ENCODE measurements at regions not wholly inside any gene's neighbourhood (a gene's known extent, or its start where the extent isn't known, plus 50 kb on each side); places are given as distances from the start of the nearest gene placed in this dataset.

DNA sequence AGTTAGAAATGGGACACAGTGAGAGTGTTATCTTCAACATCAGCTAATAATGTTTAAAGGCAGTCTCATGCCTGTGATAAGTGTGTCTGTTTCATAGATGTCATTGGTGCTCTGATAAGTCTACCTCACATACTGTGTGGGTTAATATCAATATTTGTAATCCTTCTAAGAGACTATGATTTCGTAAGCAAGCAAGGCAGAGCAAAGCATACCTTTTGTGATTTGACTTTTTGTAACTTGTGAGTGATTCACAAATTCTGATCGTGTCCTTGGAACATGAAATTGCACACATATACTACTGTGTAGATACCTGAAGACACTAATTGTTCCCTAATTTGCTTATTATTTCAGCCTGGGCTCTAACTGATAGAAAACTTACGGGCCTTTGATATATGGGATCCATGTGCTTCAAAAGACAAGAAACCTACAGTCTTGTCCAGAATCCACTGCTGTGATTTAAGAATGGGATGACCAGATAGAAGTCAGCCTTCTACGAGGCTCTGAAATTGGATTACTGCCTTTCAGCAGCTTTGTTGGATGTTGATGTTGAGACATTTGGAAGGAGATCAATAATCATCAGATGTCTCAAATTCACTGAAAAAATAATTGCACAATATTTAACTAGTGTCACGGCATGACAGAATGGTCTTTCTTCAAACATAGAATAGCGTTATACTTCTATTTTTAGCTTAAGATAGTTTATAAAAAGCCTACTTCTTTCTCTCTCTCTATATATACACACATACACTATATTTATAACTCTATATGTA is 63.2 kb upstream of the KLF6 start:
- no peak overlapping the region for H3K27ac ChIP-seq
- CTCF ChIA-PET, result interaction anchor here (1.1 kb wide), 1 partner anchor 15 kb away, joined by 3 read pairs; no protein-coding TSS in a partner anchor
- TF ChIP-seq, protein P1, sequence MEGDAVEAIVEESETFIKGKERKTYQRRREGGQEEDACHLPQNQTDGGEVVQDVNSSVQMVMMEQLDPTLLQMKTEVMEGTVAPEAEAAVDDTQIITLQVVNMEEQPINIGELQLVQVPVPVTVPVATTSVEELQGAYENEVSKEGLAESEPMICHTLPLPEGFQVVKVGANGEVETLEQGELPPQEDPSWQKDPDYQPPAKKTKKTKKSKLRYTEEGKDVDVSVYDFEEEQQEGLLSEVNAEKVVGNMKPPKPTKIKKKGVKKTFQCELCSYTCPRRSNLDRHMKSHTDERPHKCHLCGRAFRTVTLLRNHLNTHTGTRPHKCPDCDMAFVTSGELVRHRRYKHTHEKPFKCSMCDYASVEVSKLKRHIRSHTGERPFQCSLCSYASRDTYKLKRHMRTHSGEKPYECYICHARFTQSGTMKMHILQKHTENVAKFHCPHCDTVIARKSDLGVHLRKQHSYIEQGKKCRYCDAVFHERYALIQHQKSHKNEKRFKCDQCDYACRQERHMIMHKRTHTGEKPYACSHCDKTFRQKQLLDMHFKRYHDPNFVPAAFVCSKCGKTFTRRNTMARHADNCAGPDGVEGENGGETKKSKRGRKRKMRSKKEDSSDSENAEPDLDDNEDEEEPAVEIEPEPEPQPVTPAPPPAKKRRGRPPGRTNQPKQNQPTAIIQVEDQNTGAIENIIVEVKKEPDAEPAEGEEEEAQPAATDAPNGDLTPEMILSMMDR (conservative IDR thresholded peaks at IDR 0.05; ENCODE audit: low read depth), result no peak
- POLR2A ChIA-PET (ENCODE audit: low non-redundant PET), result no interaction called here
- no peak for DNase-seq (ENCODE audit: low spot score)

DNA sequence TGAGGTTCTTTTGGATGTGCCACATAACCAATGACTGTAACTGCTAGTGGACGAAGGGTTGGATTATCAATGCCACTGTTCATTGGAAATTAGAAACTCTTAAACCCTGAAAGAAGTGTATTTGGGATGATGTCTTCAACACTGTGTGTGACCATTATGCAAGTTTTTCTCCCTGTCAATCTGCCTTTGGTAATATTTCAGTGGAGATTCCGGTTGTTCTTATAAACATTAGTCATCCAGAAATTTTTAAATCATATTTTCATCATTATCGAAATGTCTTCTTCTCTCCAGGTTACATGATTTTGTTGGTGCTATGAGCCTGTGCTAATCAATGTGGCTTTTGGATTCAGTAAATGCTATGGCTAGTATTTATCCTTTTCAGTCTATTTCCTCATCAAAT is 61.7 kb upstream of the KLF6 start:
- TF ChIP-seq, protein P1 (conservative IDR thresholded peaks at IDR 0.05; ENCODE audit: low read depth), result no peak
- no peak overlapping the region for H3K27ac ChIP-seq
- POLR2A ChIA-PET (ENCODE audit: low non-redundant PET), result no interaction called here
- DNase-seq (ENCODE audit: low spot score), result no peak
- CTCF ChIA-PET, result no interaction called here

DNA sequence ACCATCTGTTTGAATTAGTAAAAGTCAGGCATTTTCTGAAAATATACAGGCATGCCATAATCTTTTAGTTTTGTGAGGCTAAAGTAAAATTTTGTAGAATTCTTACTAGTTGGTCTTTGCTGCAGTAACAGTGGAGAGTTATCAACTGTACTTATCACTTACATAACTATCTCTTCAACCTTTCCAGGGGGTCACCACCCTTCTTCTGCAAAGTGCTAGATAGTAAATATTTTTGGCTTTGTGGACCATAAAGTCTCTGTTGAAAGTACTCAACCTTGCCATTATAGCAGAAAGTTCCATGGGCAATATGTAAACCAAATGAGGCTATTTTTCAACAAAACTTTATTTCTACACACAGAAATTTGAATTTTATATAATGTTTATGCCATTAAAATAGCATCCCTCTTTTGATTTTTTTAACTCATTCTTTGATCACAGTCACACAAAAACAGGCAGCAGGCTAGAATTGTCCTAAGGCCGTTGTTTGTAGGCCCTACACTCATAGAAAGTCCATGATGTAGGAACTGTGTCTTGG is 59.5 kb upstream of the KLF6 start:
- DNase-seq (ENCODE audit: low spot score), result no peak
- ChIA-PET CTCF (no interaction called here), POLR2A (ENCODE audit: low non-redundant PET) (no interaction called here)
- TF ChIP-seq, protein P1 (conservative IDR thresholded peaks at IDR 0.05; ENCODE audit: low read depth), result no peak
- H3K27ac ChIP-seq, result no peak overlapping the region

DNA sequence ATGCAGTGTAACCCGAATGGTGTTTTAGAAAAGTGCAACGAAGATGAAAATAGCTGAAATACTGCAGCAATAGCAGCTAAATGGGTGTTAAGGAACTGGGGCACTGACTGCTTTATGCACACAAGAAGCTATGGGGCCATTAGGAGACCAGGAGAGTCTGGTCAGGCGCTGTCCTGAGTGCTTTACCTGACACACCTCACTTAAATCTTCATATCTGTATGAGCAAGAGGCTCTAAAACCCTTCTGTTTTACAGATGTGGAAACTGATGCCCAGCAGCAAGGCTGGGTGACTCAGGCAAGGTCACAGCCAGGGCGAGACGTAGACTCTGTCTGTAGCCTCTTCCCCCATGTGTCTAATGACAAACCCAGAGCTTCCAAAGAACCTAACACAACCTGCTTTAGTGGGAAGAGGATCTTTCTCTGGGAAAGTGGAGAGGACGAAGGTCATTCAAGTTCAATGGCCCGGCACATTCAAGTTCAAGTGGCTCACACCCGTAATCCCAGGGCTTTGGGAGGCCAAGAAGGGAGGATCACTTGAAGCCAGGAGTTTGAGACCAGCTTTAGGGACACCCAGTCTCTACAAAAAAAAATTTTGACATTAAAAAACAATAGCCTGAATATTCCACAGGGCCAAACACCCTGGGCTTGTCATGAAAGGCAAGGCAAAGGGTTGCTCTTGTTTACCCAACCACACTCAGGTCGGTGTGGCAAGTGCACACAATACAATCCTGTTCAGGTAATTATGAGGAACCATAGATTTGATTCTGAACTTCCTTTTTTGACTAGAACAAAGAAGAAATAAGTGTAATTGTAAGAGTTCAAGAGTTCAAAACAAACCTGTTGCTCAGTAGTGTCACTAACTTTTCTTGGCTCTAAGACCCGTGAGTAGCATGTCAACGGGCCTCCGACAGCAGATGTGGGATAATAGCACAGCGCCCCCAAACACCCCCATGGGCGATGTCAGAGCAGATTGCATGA is 53.7 kb upstream of the KLF6 start:
- ChIA-PET CTCF (no interaction called here), POLR2A (ENCODE audit: low non-redundant PET) (interaction anchor here (0.6 kb wide), 1 partner anchor 53 kb away, joined by 3 read pairs; the partner anchor contains the start of gene KLF6)
- TF ChIP-seq, protein P1 (conservative IDR thresholded peaks at IDR 0.05; ENCODE audit: low read depth), result no peak
- DNase-seq (ENCODE audit: low spot score), result no peak
- H3K27ac ChIP-seq, result no peak overlapping the region

DNA sequence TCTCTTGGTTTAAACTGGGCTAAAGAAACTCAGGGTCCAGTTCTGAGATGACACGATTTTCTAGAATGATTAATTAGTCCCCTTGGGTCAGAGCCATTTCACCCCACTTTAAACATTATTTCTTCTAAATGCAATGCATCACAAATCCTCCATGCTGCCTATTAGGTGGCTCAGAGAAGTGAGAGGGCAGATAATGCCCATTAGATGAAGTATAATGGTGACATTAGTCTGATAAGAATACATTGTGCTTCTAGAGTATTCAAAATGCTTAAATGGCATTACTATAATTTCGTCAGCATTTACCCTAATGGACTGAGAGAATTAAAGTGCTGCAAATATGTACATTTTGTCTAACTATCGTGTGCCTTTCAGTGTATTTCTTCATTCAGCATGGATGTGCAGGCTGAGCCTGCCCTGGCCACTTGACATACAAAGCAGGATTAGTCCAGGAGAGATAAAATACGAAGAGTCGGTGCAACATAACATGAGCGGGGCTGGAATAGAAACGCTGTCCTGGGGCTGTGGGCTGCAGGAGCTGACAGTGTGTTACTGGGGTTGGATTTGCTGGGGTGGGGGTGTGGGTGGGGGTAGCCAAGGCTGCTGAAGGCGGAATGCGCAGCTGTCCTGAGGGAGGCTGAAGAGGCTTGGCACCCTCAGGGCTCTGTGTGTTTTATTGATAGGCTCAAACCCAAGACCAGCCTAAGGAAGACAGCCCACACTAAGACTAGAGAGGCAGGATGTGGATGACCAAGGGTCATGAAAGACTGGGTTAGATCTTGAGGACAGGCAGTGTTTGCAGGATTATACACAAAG is 52.8 kb upstream of the KLF6 start:
- no peak for DNase-seq (ENCODE audit: low spot score)
- POLR2A ChIA-PET (ENCODE audit: low non-redundant PET), result no interaction called here
- H3K27ac ChIP-seq, result no peak overlapping the region
- CTCF ChIA-PET, result no interaction called here
- TF ChIP-seq, protein P1 (conservative IDR thresholded peaks at IDR 0.05; ENCODE audit: low read depth), result no peak

All from RWPE1 (cell line).